GOT3 (cell line): ENCODE measurements at regions not wholly inside any gene's neighbourhood (a gene's known extent, or its start where the extent isn't known, plus 50 kb on each side); places are given as distances from the start of the nearest gene placed in this dataset.
"Not testable (repeated sequence)": the region's sequence is repeated elsewhere in the genome, so short reads cannot be mapped to it uniquely, and the experiment has no call there.

Experiments
- DNase-seq: peaks from one replicate; lab custom pipeline; 2025; ENCODE audit warnings: mixed read lengths; lab: John Stamatoyannopoulos, UW

DNA sequence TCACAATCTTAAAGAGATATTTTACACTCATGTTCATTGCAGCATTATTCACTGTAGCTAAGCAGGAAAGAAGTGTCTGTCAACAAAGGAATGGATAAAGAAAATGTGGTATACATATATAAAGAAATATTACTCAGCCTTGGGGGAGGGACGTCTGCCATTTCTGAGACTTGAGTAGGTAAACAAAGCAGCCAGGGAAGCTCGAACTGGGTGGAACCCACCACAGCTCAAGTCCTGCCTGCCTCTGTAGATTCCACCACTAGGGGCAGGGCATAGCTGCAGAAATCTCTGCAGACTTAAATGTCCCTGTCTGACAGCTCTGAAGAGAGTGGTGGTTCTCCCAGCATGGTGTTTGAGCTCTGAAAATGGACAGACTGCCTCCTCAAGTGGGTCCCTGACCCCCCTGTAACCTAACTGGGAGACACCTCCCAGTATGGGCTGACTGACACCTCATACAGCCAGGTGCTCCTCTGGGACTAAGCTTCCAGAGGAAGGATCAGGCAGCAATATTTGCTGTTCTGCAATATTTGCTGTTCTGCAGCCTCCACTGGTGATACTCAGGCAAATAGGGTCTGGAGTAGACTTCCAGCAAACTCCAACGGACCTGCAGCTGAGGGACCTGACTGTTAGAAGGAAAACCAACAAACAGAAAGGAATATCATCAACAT lies 183.3 kb upstream of the SSTR4 start:
- DNase-seq, result not testable (repeated sequence)

GRCh38 chr20:22861231-22861980 lies 173.7 kb upstream of the SSTR4 start:
- DNase-seq, result no peak

DNA sequence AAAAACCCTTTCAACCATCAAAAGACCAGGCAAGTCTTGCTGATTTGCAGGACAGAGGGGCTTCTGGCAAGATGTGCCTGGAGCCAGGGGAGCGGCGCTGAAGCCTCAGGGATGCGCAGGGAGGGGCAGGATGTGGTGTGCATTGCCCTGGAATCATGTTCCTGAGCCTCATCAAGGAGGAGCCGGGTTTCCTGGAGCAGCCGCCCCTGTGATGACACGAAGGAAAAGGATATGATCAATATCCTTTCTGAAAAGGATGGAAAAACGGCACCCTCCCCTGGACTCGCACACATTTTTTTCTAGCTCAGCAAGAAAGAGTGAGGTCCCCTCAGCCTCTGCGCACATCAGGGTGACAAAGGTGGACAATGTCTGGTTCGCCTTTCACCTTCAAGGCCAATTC lies 173.1 kb upstream of the SSTR4 start:
- DNase-seq, result no peak

- DNase-seq, result no peak
Observed at GRCh38 chr20:22862671-22863230, 172.4 kb upstream of the SSTR4 start.

DNA sequence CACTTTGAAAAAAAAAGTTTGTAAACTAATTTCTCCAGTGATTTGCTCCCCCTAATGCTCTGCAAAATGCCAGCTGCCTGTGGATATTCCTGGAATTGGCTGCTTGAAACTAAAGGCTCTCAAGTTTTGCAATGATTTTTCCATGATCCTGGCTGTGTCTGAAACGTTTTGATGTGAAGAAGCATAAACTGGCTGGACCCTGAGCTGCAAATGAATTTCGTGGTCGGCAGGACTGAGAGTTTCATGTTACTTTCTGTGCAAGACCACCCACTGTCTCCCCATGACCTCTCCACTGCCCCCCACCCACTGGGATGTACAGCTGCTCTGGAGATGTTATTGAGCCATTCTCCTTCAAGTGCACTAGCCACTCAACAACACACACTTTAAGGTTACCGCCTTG lies 171.3 kb upstream of the SSTR4 start:
- no peak for DNase-seq

- no peak for DNase-seq
Observed at GRCh38 chr20:22866812-22867341, 168.2 kb upstream of the SSTR4 start.

- DNase-seq, result no peak
Observed at GRCh38 chr20:22878166-22878565, 156.9 kb upstream of the SSTR4 start.

DNA sequence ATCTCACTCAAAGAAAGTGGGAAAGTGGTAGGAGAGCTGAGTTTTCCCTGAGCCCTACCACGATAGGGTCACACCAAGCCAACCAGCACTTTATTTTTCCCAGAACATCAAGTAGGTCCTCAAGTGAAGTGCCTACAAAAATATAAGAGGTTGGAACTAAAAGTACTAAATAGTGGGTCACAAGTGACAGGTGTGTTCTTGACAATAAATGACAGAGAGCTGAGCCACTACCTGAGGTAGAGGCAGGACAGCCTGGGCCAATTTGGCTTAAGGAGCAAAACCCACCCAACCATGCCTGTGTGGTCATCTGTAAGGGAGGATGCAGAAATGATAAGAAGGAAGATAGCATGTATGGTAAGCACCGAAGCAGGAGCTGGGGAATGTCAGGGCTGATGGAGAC lies 154.8 kb upstream of the SSTR4 start:
- DNase-seq, result no peak

- no peak for DNase-seq
Observed at GRCh38 chr20:22887796-22888195, 147.3 kb upstream of the SSTR4 start.

DNA sequence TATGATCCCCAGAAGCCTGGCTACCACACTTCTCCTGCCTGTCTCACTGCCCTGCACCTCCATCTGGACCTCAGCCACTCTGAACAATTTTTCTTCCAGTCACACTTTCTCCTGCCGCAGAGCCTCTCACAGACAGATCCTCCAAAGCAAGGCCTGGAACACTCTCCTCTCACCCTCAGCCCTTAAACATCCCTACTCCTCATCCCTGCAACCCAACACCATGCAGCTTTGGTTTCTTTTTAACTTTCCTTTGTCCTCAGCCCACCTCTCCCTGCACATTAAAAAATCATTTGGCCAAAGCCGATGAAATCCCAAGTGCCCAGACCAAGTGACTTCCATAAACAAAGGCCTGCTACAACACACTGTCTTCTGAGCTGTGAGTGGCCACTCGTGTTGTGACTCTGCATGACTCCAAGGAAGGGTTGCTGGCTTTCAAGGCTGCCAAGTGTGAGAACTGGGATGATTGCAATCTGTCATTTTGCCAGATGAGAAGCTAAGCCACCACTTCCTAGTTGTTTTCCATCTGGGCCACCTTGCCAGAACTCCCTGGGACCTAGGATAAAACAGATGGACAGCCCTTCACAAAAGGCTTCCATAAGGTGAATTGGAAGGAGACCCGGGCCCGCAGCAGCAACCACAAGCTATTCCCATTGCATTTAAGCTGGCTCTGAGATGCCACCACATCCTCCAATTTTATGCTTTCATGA lies 144.4 kb upstream of the SSTR4 start:
- no peak for DNase-seq

DNA sequence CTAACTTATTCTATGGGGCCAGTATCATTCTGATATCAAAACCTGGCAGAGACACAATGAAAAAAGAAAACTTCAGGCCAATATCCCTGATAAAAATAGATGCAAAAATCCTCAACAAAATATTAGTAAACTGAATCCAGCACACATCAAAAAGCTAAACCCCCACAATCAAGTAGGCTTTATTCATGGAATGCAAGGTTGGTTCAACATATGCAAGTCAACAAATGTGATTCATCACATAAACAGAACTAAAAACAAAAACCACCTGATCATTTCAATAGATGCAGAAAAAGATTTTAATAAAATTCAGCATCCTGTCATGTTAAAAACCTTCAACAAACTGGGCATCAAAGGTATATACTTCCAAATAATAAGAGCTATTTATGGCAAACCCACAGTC lies 133.9 kb upstream of the SSTR4 start:
- no peak for DNase-seq

GRCh38 chr20:22901921-22902320 lies 133.2 kb upstream of the SSTR4 start:
- DNase-seq, result no peak

DNA sequence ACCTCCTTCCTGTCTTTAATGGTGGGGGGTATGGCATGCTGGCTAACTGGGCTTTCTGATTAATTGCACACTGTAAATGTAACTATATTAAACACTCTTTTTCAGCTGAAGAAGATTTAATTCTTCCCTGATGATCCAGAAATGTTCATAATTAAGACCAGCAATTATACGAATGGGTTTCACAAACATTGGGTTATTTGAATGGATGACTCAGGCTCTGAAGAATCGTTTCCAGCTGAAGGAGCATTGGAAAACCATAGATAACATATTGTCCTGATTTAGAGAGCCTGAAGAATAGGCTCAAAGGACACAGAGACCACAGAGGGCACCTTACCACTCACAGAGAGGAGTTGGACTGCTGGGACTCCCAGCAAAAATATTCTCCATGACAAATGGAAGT lies 130.7 kb upstream of the SSTR4 start:
- DNase-seq, result no peak

DNA sequence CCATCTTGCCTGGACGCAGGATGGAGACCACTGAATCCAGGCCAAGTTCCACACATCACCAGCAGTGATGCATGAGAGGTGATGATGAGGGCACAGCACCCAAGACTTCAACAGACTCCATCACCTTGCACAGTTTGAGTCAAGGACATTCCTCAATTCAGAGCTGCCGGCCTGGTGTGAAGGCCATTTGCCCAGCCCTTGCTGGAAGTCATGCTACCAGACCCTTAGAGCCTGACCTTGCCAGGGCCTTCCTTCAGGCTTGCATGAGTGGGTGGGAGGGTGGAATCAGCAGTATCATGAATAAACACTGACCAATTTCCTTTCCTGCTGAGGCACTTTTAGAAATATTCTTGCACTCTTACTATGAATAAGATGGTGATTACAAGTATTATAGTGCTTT lies 130.2 kb upstream of the SSTR4 start:
- no peak for DNase-seq

DNA sequence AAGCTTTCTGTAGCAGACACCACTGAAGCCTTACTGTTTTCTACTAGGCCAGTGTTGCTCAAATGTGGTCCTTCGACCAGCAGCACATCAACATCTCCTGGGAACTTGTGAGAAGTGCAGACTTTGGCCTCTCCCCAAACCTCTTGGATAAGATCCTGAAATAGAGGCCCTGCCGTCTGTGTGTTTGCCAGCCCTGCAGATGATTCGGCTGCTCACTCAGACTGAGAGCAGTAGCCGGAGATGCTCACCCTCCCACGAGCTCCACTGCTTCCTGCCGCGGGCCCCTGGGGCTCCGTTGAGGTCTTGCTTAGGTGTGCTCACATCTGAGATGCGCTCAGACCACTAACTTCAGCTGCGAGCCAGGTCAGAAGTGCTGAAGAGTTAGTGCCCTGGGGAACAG lies 129.5 kb upstream of the SSTR4 start:
- DNase-seq, result no peak

- DNase-seq, result no peak
Observed at GRCh38 chr20:22908437-22908836, 126.7 kb upstream of the SSTR4 start.

GRCh38 chr20:22908944-22909343 lies 126.2 kb upstream of the SSTR4 start:
- DNase-seq, result no peak

DNA sequence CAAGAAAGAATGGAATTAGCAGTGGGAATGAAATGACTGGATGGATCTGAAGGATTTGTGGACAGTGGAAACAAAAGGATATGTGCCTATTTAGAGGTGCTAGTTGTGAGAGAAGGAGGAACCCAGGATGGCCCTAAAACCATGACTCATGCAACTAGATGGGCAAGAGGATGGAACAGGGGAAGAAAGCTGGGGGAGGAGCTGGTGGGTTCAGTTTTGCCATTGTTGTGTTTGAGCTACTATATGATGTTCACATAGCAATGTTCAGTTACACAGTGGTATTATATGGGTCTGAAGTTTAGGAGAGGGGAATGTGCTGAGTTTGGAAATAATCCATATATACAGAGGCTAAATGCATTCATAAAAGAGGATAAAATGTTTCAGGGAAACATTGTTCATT lies 125.7 kb upstream of the SSTR4 start:
- DNase-seq, result no peak

- no peak for DNase-seq
Observed at GRCh38 chr20:22910287-22910852, 124.7 kb upstream of the SSTR4 start.

GRCh38 chr20:22914291-22914690 lies 120.8 kb upstream of the SSTR4 start:
- no peak for DNase-seq

DNA sequence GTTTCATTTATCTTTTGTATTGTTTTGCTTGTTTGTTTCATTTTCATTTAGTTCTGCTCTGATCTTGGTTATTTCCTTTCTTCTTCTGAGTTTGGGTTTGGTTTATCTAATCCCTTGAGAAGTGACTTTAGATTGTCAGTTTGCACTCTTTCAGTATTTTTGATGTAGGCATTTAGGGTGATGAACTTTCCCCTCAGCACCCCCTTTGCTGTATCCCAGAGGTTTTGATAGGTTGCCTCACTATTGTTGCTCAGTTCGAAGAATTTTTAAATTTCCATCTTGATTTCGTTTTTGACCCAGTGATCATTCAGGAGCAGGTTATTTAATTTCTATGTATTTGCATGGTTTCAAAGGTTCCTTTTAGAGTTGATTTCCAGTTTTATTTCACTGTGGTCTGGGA lies 119.6 kb upstream of the SSTR4 start:
- no peak for DNase-seq
